K562 (cell line): ENCODE measurements at regions not wholly inside any gene's neighbourhood (a gene's known extent, or its start where the extent isn't known, plus 50 kb on each side); places are given as distances from the start of the nearest gene placed in this dataset.

Experiments used
- ARHGAP35 ChIP-seq: fragments of 450-650 bp; IDR thresholded peaks from 2 replicates; pipeline ENCODE4 v1.6.1; 2018; ENCODE audit not compliant: partially characterized antibody
- BRCA1 ChIP-seq, 2 experiments: fragments of 450-650 bp in 1 of 2; sonication (generic) in 1 of 2; formaldehyde crosslinking in 1 of 2; IDR thresholded peaks; 2 replicates each; pipeline versions ENCODE4 v1.5.0 to v1.6.1; 2017 to 2020; ENCODE audit warnings: mild to moderate bottlenecking in 1 of 2, missing genetic modification reagents in 1 of 2
- HCFC1 ChIP-seq: IDR thresholded peaks from 2 replicates; pipeline ENCODE4 v1.6.1; 2012; ENCODE audit warnings: low read depth, low read length, improper control_type of control experiment
- ZFP1 ChIP-seq: fragments of 450-650 bp; formaldehyde crosslinking; IDR thresholded peaks from 2 replicates; pipeline ENCODE4 v1.4.0; 2020; ENCODE audit warnings: mild to moderate bottlenecking, mixed read lengths
- ZNF561 ChIP-seq: fragments of 450-650 bp; formaldehyde crosslinking; conservative IDR thresholded peaks from 2 replicates; pipeline ENCODE4 v1.4.0; 2020; ENCODE audit warnings: mild to moderate bottlenecking, moderate library complexity
- ZNF830 ChIP-seq: fragments of 250-450 bp; sonication (Bioruptor Pico); IDR thresholded peaks from 2 replicates; pipeline ENCODE4 v1.5.0; 2021; ENCODE audit warnings: mild to moderate bottlenecking
- TF ChIP-seq, protein P1 (sequence below), 3 experiments: IDR thresholded peaks in 2 of 3; conservative IDR thresholded peaks in 1 of 3; 2 replicates each; pipeline ENCODE4 v1.5.1; 2011 to 2012; ENCODE audit warnings: low read length in 3 of 3, mild to moderate bottlenecking in 3 of 3, control low read depth in 2 of 3, improper control_type of control experiment in 1 of 3, inconsistent platforms in 1 of 3, low read depth in 1 of 3, mixed read lengths in 1 of 3, moderate library complexity in 1 of 3; ENCODE audit not compliant: insufficient read depth in 2 of 3
- TF ChIP-seq, protein P2 (sequence below), 2 experiments: fragments of 200-800 bp in 1 of 2; sonication (Bioruptor generic) in 1 of 2; sonication (generic) in 1 of 2; formaldehyde crosslinking in 1 of 2; IDR thresholded peaks in 1 of 2; conservative IDR thresholded peaks in 1 of 2; 2 replicates each; pipeline versions ENCODE4 v1.5.0 to v1.6.1; 2016 to 2020; ENCODE audit warnings: missing compliant biosample characterization in 1 of 2, missing genetic modification characterization in 1 of 2, missing genetic modification reagents in 1 of 2
- TF ChIP-seq, protein P3 (sequence below): fragments of 450-650 bp; IDR thresholded peaks from 2 replicates; pipeline ENCODE4 v1.6.1; 2018; ENCODE audit warnings: mild to moderate bottlenecking, low read depth; ENCODE audit not compliant: partially characterized antibody
- TF ChIP-seq, protein P4 (sequence below): sonication (generic); formaldehyde crosslinking; IDR thresholded peaks from 2 replicates; pipeline ENCODE4 v1.8.1; 2022; ENCODE audit warnings: missing genetic modification reagents

DNA sequence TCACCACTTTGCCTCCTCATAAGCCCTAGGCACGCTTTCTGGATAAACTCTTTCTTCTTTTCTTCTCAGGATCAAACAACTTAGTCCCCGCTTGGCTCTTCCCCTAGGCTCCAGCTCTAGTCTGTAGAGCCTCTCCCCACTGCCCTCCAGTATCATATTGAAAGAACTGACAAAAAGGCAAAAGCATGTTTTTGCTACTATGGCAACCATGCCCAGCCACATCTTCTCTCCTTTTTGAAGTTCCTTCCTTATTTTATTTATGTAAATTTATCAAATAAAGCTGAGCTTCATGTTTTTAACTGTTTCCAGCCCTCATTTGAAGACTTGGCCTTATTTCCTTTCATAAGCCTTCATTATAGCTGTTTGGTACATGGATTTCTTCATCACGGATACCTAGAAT lies 86.0 kb upstream of the LIMCH1 start:
- TF ChIP-seq ARHGAP35 (no peak), ZNF561 (no peak), BRCA1 (IDR thresholded peaks at IDR 0.05) (no peak), BRCA1 (CRISPR knock-in tag; IDR thresholded peaks at IDR 0.05) (no peak), HCFC1 (no peak), ZFP1 (CRISPR knock-in tag) (no peak), ZNF830 (CRISPR knock-in tag) (no peak)
- TF ChIP-seq, protein P1, sequence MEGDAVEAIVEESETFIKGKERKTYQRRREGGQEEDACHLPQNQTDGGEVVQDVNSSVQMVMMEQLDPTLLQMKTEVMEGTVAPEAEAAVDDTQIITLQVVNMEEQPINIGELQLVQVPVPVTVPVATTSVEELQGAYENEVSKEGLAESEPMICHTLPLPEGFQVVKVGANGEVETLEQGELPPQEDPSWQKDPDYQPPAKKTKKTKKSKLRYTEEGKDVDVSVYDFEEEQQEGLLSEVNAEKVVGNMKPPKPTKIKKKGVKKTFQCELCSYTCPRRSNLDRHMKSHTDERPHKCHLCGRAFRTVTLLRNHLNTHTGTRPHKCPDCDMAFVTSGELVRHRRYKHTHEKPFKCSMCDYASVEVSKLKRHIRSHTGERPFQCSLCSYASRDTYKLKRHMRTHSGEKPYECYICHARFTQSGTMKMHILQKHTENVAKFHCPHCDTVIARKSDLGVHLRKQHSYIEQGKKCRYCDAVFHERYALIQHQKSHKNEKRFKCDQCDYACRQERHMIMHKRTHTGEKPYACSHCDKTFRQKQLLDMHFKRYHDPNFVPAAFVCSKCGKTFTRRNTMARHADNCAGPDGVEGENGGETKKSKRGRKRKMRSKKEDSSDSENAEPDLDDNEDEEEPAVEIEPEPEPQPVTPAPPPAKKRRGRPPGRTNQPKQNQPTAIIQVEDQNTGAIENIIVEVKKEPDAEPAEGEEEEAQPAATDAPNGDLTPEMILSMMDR (IDR thresholded peaks at IDR 0.05 in 2 of 3, conservative IDR thresholded peaks at IDR 0.05 in 1 of 3; ENCODE audit: insufficient read depth in 2 of 3, low read depth in 1 of 3, low read length in 3 of 3), result no peak
- TF ChIP-seq, protein P2, sequence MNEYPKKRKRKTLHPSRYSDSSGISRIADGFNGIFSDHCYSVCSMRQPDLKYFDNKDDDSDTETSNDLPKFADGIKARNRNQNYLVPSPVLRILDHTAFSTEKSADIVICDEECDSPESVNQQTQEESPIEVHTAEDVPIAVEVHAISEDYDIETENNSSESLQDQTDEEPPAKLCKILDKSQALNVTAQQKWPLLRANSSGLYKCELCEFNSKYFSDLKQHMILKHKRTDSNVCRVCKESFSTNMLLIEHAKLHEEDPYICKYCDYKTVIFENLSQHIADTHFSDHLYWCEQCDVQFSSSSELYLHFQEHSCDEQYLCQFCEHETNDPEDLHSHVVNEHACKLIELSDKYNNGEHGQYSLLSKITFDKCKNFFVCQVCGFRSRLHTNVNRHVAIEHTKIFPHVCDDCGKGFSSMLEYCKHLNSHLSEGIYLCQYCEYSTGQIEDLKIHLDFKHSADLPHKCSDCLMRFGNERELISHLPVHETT (CRISPR knock-in tag; conservative IDR thresholded peaks at IDR 0.05 in 1 of 2, IDR thresholded peaks at IDR 0.05 in 1 of 2), result no peak
- TF ChIP-seq, protein P3, sequence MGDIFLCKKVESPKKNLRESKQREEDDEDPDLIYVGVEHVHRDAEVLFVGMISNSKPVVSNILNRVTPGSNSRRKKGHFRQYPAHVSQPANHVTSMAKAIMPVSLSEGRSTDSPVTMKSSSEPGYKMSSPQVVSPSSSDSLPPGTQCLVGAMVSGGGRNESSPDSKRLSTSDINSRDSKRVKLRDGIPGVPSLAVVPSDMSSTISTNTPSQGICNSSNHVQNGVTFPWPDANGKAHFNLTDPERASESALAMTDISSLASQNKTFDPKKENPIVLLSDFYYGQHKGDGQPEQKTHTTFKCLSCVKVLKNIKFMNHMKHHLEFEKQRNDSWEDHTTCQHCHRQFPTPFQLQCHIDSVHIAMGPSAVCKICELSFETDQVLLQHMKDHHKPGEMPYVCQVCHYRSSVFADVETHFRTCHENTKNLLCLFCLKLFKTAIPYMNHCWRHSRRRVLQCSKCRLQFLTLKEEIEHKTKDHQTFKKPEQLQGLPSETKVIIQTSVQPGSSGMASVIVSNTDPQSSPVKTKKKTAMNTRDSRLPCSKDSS, result no peak
- TF ChIP-seq, protein P4, sequence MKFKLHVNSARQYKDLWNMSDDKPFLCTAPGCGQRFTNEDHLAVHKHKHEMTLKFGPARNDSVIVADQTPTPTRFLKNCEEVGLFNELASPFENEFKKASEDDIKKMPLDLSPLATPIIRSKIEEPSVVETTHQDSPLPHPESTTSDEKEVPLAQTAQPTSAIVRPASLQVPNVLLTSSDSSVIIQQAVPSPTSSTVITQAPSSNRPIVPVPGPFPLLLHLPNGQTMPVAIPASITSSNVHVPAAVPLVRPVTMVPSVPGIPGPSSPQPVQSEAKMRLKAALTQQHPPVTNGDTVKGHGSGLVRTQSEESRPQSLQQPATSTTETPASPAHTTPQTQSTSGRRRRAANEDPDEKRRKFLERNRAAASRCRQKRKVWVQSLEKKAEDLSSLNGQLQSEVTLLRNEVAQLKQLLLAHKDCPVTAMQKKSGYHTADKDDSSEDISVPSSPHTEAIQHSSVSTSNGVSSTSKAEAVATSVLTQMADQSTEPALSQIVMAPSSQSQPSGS (CRISPR knock-in tag), result no peak
